Bronchial epithelial cell (primary cell): ENCODE measurements at regions not wholly inside any gene's neighbourhood (a gene's known extent, or its start where the extent isn't known, plus 50 kb on each side); places are given as distances from the start of the nearest gene placed in this dataset.

Experiments used
- DNase-seq: peaks from one replicate; pipeline ENCODE4 v3.0.0-alpha.2; 2010; ENCODE audit warnings: low read depth
- FAIRE-seq: peaks from 2 replicates; lab custom pipeline; 2011; peaks lifted over from hg19 to GRCh38; lab: Jason Lieb, UNC
- H3K27me3 ChIP-seq: 2 replicates; pipeline ENCODE4 v1.5.1; 2011; ENCODE audit warnings: low read length; ENCODE audit not compliant: control insufficient read depth, insufficient read depth
- H3K36me3 ChIP-seq: 2 replicates; pipeline ENCODE4 v1.5.1; 2011; ENCODE audit warnings: low read length; ENCODE audit not compliant: control insufficient read depth, insufficient read depth
- H3K4me3 ChIP-seq: 2 replicates; pipeline ENCODE4 v1.5.1; 2011; ENCODE audit warnings: mild to moderate bottlenecking, low read depth, low read length, control low read depth
- CTCF ChIP-seq: IDR thresholded peaks from 2 replicates; pipeline ENCODE4 v1.5.1; 2011; ENCODE audit warnings: mild to moderate bottlenecking, moderate library complexity, low read length, control low read depth, inconsistent platforms; ENCODE audit not compliant: insufficient read depth, severe bottlenecking

DNA sequence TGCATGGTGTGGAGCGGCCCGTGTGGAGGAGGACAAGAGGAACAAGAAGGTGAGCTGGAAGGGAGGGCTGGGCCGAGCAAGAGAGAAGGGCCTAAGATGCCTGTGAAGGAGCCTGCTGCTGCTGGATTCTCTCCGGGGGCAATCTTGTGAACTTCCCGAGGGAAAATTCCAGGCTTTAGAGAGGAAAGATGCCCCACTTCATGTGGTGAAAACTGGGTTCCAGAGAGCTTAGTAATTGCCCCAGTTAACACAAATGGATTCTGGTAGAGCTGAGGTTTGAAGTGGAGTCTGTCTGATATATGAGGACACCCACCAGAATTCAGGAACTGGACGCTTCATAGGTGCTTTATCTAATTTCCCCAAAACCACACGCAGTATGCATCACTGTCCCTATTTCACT lies 114.1 kb upstream of the ZMIZ1 start:
- no peaks in the 10 kb centered on the region for H3K36me3 ChIP-seq
- FAIRE-seq, result no peak
- no peak overlapping the region for H3K4me3 ChIP-seq
- no peak for DNase-seq
- no peaks in the 10 kb centered on the region for H3K27me3 ChIP-seq
- no peak for TF ChIP-seq CTCF

DNA sequence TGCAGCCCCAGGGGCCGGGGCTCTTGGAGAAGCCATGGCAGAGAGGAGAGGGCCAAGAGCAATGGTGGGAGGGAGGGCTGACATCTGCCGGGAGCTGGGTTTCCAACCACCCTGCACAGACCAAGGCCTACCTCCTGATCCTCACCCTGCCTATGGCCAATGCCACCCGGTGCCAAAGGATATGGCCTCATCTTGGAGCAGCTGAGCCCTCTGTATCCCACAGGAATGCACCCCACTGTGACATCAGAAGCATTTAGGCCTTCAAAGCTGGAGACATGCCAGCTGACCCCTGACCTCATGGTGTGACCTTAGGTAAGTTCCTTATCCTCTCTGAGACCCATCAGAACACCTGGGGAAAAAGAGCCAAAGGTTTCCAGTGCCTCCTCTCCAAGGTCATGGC lies 113.6 kb upstream of the ZMIZ1 start:
- H3K27me3 ChIP-seq, result no peaks in the 10 kb centered on the region
- no peak overlapping the region for H3K4me3 ChIP-seq
- DNase-seq, result no peak
- no peak for TF ChIP-seq CTCF
- no peaks in the 10 kb centered on the region for H3K36me3 ChIP-seq
- FAIRE-seq, result no peak

GRCh38 chr10:78956391-78956790 lies 112.4 kb upstream of the ZMIZ1 start:
- Histone ChIP-seq H3K27me3 (no peaks in the 10 kb centered on the region), H3K36me3 (no peaks in the 10 kb centered on the region), H3K4me3 (no peak overlapping the region)
- no peak for TF ChIP-seq CTCF
- no peak for FAIRE-seq
- no peak for DNase-seq

DNA sequence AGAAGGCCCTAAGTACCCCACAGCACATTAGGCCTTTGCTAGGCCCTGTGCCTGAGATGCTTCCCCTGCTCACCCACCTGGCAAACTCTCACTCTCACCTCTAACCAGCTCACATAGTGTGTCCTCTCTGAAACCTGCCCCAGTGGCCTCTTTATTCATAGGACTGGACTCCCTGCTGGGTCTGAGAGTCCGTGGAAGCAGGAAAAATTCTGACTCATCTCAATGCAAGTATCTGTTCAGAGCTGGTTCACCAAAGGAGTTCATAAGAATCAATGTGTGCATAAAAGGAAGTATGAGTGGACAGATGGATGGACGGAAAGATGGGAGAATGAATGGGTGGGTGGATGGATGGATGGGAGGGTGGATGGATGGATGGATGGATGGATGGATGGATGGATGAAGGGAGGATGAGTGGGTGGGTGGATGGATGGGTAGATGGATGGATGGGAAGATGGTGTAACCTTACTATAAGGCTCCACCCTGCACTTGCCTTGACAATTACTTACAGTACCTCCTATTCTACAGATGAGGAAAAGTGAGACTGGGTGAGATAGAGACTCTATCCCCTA lies 111.2 kb upstream of the ZMIZ1 start:
- DNase-seq (no peak), FAIRE-seq (peak; percentile 76)
- no peaks in the 10 kb centered on the region for H3K27me3 ChIP-seq

DNA sequence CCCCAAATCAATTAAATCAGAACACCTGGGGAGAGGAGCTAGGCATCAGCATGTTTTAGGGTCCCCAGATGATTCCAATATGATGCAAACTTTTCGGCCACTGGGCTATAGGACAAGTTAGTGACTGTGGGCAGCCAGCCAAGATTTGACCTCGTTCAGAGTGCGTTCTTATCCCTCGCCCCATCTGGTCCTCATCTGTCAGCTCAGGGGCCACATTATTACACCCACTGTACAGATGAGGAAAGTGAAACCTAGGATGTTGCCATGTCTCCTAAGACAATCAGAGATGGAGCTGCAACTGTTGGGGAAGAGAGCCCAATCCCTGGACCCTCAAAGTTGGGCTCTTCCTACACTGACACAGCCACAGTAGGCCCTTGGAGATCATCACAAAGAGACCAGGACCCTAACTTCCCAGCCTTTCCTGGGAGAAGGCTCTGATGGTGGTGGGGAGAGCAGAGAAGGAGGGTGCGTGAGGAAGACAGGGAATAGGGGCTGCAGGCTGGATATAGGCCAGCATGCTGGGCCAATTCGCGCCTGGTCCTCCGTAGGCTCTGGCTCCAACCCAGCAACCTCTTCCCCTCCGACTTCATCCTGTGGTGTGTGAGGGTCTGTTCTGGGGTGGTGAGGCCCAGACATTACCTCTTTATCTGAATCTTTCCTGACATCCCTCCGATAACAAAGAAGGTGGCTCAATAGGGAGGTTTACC lies 109.4 kb upstream of the ZMIZ1 start:
- no peak for FAIRE-seq
- no peaks in the 10 kb centered on the region for H3K27me3 ChIP-seq

More for the DNA sequence above, 111.2 kb upstream of the ZMIZ1 start:
- no peak for TF ChIP-seq CTCF
- no peak overlapping the region for H3K4me3 ChIP-seq
- no peaks in the 10 kb centered on the region for H3K36me3 ChIP-seq

More for the DNA sequence above, 109.4 kb upstream of the ZMIZ1 start:
- H3K36me3 ChIP-seq, result no peaks in the 10 kb centered on the region
- no peak for DNase-seq
- no peak overlapping the region for H3K4me3 ChIP-seq
- no peak for TF ChIP-seq CTCF
